HG03432 (cell line): ENCODE measurements at regions not wholly inside any gene's neighbourhood (a gene's known extent, or its start where the extent isn't known, plus 50 kb on each side); places are given as distances from the start of the nearest gene placed in this dataset.

Experiments
- ATAC-seq: cut with Tn5 transposase; IDR thresholded peaks from one replicate; pipeline ENCODE4 v1.9.1; 2021; ENCODE audit warnings: mild to moderate bottlenecking, moderate library complexity; ENCODE audit not compliant: unreplicated experiment

GRCh38 chr4:175514174-175514573, 297.9 kb downstream of the GPM6A start:
- ATAC-seq: no peak

GRCh38 chr4:175530655-175531054, 281.4 kb downstream of the GPM6A start:
- ATAC-seq: no peak

GRCh38 chr4:175531405-175532091, 280.5 kb downstream of the GPM6A start:
- no peak for ATAC-seq

- peak; percentile 75 for ATAC-seq
Measured at GRCh38 chr4:175536852-175537453, 275.1 kb downstream of the GPM6A start.

GRCh38 chr4:175539498-175539897, 272.6 kb downstream of the GPM6A start:
- ATAC-seq: no peak

GRCh38 chr4:175540151-175540550, 271.9 kb downstream of the GPM6A start:
- ATAC-seq: no peak

GRCh38 chr4:175540732-175541131, 271.3 kb downstream of the GPM6A start:
- no peak for ATAC-seq

GRCh38 chr4:175542786-175543185, 269.3 kb downstream of the GPM6A start:
- ATAC-seq: no peak

GRCh38 chr4:175559126-175559525, 252.9 kb downstream of the GPM6A start:
- no peak for ATAC-seq

- ATAC-seq: no peak
Measured at GRCh38 chr4:175559526-175559925, 252.5 kb downstream of the GPM6A start.

GRCh38 chr4:175560604-175561003, 251.5 kb downstream of the GPM6A start:
- ATAC-seq: no peak

- ATAC-seq: no peak
Measured at GRCh38 chr4:175561696-175562095, 250.4 kb downstream of the GPM6A start.

GRCh38 chr4:175562111-175562510, 250.0 kb downstream of the GPM6A start:
- ATAC-seq: no peak

GRCh38 chr4:175562542-175562941, 249.5 kb downstream of the GPM6A start:
- no peak for ATAC-seq
